DOHH2 (cell line): ENCODE measurements at regions not wholly inside any gene's neighbourhood (a gene's known extent, or its start where the extent isn't known, plus 50 kb on each side); places are given as distances from the start of the nearest gene placed in this dataset.

Experiments used
- H3F3A ChIP-seq: fragments of 200-600 bp; sonication (generic), shearing (Covaris generic); 2 replicates; pipeline ENCODE4 v1.6.0; 2016; ENCODE audit warnings: antibody characterized with exemption, mild to moderate bottlenecking; ENCODE audit not compliant: control insufficient read depth, insufficient read depth
- H3K27ac ChIP-seq: fragments of 200-600 bp; sonication (generic); 2 replicates; pipeline ENCODE4 v1.5.1; 2014; ENCODE audit warnings: low read depth, mild to moderate bottlenecking, low read length, moderate library complexity
- H3K27me3 ChIP-seq: fragments of 200-600 bp; sonication (generic); 2 replicates; pipeline ENCODE4 v1.6.1; 2014; ENCODE audit warnings: mild to moderate bottlenecking, low read length, mixed read lengths; ENCODE audit not compliant: control insufficient read depth
- H3K36me3 ChIP-seq: fragments of 200-600 bp; sonication (generic); 2 replicates; pipeline ENCODE4 v1.6.1; 2014; ENCODE audit warnings: mild to moderate bottlenecking, low read length, moderate library complexity, mixed read lengths; ENCODE audit not compliant: control insufficient read depth
- H3K4me1 ChIP-seq: fragments of 200-600 bp; sonication (generic); 2 replicates; pipeline ENCODE4 v1.6.1; 2014; ENCODE audit warnings: mild to moderate bottlenecking, low read length, mixed read lengths; ENCODE audit not compliant: control insufficient read depth
- H3K4me2 ChIP-seq: fragments of 200-600 bp; sonication (generic); 2 replicates; pipeline ENCODE4 v1.6.0; 2014; ENCODE audit warnings: mild to moderate bottlenecking, low read length, moderate library complexity
- H3K4me3 ChIP-seq: fragments of 200-600 bp; sonication (generic); 2 replicates; pipeline ENCODE4 v1.5.1; 2014; ENCODE audit warnings: mild to moderate bottlenecking, low read length, mixed read lengths
- H3K79me2 ChIP-seq: fragments of 200-600 bp; sonication (generic); 2 replicates; pipeline ENCODE4 v1.6.1; 2014; ENCODE audit warnings: mild to moderate bottlenecking, low read length, mixed read lengths; ENCODE audit not compliant: control insufficient read depth
- H3K9me2 ChIP-seq: fragments of 200-600 bp; sonication (generic); replicated peaks from 2 replicates; pipeline ENCODE4 v1.6.1; 2014; ENCODE audit warnings: mild to moderate bottlenecking, low read length, mixed read lengths; ENCODE audit not compliant: control insufficient read depth
- H3K9me3 ChIP-seq: fragments of 200-600 bp; sonication (generic); 2 replicates; pipeline ENCODE4 v1.6.1; 2014; ENCODE audit warnings: antibody characterized with exemption, low read length, mixed read lengths; ENCODE audit not compliant: control insufficient read depth, insufficient read depth
- H4K20me1 ChIP-seq: fragments of 200-600 bp; sonication (generic); 2 replicates; pipeline ENCODE4 v1.6.0; 2014; ENCODE audit warnings: low read depth, mild to moderate bottlenecking, antibody characterized with exemption, low read length, moderate library complexity; ENCODE audit not compliant: control insufficient read depth, insufficient read depth
- CTCF ChIP-seq: fragments of 200-600 bp; sonication (generic); IDR thresholded peaks from one replicate; pipeline ENCODE4 v1.5.1; 2014; ENCODE audit warnings: antibody characterized with exemption, mild to moderate bottlenecking, low read depth, low read length; ENCODE audit not compliant: poor library complexity, severe bottlenecking
- EZH2phosphoT487 ChIP-seq: fragments of 200-600 bp; sonication (generic); IDR thresholded peaks from 2 replicates; pipeline ENCODE4 v1.6.1; 2017; ENCODE audit warnings: borderline replicate concordance, mild to moderate bottlenecking, antibody characterized with exemption, low read length, moderate library complexity, mixed read lengths

- H3K9me2 ChIP-seq = no peaks in the 10 kb centered on the region
- no peaks in the 10 kb centered on the region for H4K20me1 ChIP-seq
- no peak overlapping the region for H3K4me2 ChIP-seq
- H3K4me3 ChIP-seq = no peak overlapping the region
- H3K27me3 ChIP-seq = no peaks in the 10 kb centered on the region
- no peaks in the 10 kb centered on the region for H3K79me2 ChIP-seq
- no peaks in the 10 kb centered on the region for H3F3A ChIP-seq
- no peaks in the 10 kb centered on the region for H3K9me3 ChIP-seq
- H3K36me3 ChIP-seq = no peaks in the 10 kb centered on the region
- TF ChIP-seq EZH2phosphoT487 (no peak), CTCF (no peak)
- no peaks in the 10 kb centered on the region for H3K4me1 ChIP-seq
- H3K27ac ChIP-seq = no peak overlapping the region
Measured at GRCh38 chr10:78336402-78336791, 302.7 kb downstream of the RPS24 start.

- no peaks in the 10 kb centered on the region for H3F3A ChIP-seq
- no peaks in the 10 kb centered on the region for H3K9me3 ChIP-seq
- H3K9me2 ChIP-seq = no peaks in the 10 kb centered on the region
- H3K36me3 ChIP-seq = no peaks in the 10 kb centered on the region
- no peaks in the 10 kb centered on the region for H3K4me1 ChIP-seq
- H4K20me1 ChIP-seq = no peaks in the 10 kb centered on the region
- H3K4me2 ChIP-seq = no peak overlapping the region
- no peaks in the 10 kb centered on the region for H3K79me2 ChIP-seq
- TF ChIP-seq EZH2phosphoT487 = no peak
- H3K27me3 ChIP-seq = no peaks in the 10 kb centered on the region
- H3K4me3 ChIP-seq = no peak overlapping the region
- H3K27ac ChIP-seq = no peak overlapping the region
Measured at GRCh38 chr10:78337016-78337415, 303.4 kb downstream of the RPS24 start.

- Histone ChIP-seq H3K4me3 (no peak overlapping the region), H4K20me1 (no peaks in the 10 kb centered on the region), H3F3A (no peaks in the 10 kb centered on the region), H3K4me1 (no peaks in the 10 kb centered on the region), H3K79me2 (no peaks in the 10 kb centered on the region), H3K27me3 (no peaks in the 10 kb centered on the region), H3K36me3 (no peaks in the 10 kb centered on the region), H3K9me2 (no peaks in the 10 kb centered on the region), H3K9me3 (no peaks in the 10 kb centered on the region), H3K4me2 (no peak overlapping the region), H3K27ac (no peak overlapping the region)
- TF ChIP-seq CTCF (no peak), EZH2phosphoT487 (no peak)
Measured at GRCh38 chr10:78337646-78338391, 304.2 kb downstream of the RPS24 start.

- Histone ChIP-seq H3K27me3 (no peaks in the 10 kb centered on the region), H3K9me3 (no peaks in the 10 kb centered on the region), H3K27ac (no peak overlapping the region), H3K4me3 (no peak overlapping the region), H3K4me1 (no peaks in the 10 kb centered on the region), H3K4me2 (no peak overlapping the region), H3K9me2 (no peaks in the 10 kb centered on the region), H3K36me3 (no peaks in the 10 kb centered on the region), H3F3A (no peaks in the 10 kb centered on the region), H4K20me1 (no peaks in the 10 kb centered on the region), H3K79me2 (no peaks in the 10 kb centered on the region)
- TF ChIP-seq EZH2phosphoT487 (no peak), CTCF (no peak)
Measured at GRCh38 chr10:78338717-78339116, 305.1 kb downstream of the RPS24 start.
